WERI-Rb-1 (cell line): ENCODE measurements at regions not wholly inside any gene's neighbourhood (a gene's known extent, or its start where the extent isn't known, plus 50 kb on each side); places are given as distances from the start of the nearest gene placed in this dataset.

Experiments
- DNase-seq: peaks from one replicate; pipeline ENCODE4 v3.0.0-alpha.2; 2020
- H3K27ac ChIP-seq: fragments of 250-450 bp; sonication (Bioruptor Pico); 2 replicates; pipeline ENCODE4 v1.5.1; 2020; ENCODE audit warnings: mild to moderate bottlenecking, moderate library complexity
- H3K27me3 ChIP-seq: fragments of 250-450 bp; sonication (Bioruptor Pico); 2 replicates; pipeline ENCODE4 v1.5.1; 2021; ENCODE audit warnings: mild to moderate bottlenecking, low read depth, moderate library complexity; ENCODE audit not compliant: insufficient read depth, severe bottlenecking
- H3K36me3 ChIP-seq: fragments of 250-450 bp; sonication (Bioruptor Pico); 2 replicates; pipeline ENCODE4 v1.5.1; 2020; ENCODE audit warnings: mild to moderate bottlenecking, moderate library complexity
- H3K4me3 ChIP-seq: 2 replicates; pipeline ENCODE4 v1.5.1; 2011; ENCODE audit warnings: low read depth, mild to moderate bottlenecking, control low read depth, low read length
- H3K9me3 ChIP-seq: fragments of 250-450 bp; sonication (Bioruptor Pico); 2 replicates; pipeline ENCODE4 v1.5.1; 2021; ENCODE audit warnings: mild to moderate bottlenecking, moderate library complexity; ENCODE audit not compliant: severe bottlenecking
- TF ChIP-seq, protein P1 (sequence below): IDR thresholded peaks from 2 replicates; pipeline ENCODE4 v1.5.1; 2011; ENCODE audit warnings: low read depth, mild to moderate bottlenecking, control low read depth, inconsistent platforms, low read length

GRCh38 chr5:4420681-4421080 is 719.4 kb upstream of the ADAMTS16 start:
- TF ChIP-seq, protein P1, sequence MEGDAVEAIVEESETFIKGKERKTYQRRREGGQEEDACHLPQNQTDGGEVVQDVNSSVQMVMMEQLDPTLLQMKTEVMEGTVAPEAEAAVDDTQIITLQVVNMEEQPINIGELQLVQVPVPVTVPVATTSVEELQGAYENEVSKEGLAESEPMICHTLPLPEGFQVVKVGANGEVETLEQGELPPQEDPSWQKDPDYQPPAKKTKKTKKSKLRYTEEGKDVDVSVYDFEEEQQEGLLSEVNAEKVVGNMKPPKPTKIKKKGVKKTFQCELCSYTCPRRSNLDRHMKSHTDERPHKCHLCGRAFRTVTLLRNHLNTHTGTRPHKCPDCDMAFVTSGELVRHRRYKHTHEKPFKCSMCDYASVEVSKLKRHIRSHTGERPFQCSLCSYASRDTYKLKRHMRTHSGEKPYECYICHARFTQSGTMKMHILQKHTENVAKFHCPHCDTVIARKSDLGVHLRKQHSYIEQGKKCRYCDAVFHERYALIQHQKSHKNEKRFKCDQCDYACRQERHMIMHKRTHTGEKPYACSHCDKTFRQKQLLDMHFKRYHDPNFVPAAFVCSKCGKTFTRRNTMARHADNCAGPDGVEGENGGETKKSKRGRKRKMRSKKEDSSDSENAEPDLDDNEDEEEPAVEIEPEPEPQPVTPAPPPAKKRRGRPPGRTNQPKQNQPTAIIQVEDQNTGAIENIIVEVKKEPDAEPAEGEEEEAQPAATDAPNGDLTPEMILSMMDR, result no peak
- peaks cover 84% of the 10 kb centered on the region for H3K27me3 ChIP-seq
- DNase-seq, result no peak
- peaks cover 4% of the 10 kb centered on the region for H3K9me3 ChIP-seq
- no peak overlapping the region for H3K4me3 ChIP-seq
- no peaks in the 10 kb centered on the region for H3K36me3 ChIP-seq
- no peak overlapping the region for H3K27ac ChIP-seq

DNA sequence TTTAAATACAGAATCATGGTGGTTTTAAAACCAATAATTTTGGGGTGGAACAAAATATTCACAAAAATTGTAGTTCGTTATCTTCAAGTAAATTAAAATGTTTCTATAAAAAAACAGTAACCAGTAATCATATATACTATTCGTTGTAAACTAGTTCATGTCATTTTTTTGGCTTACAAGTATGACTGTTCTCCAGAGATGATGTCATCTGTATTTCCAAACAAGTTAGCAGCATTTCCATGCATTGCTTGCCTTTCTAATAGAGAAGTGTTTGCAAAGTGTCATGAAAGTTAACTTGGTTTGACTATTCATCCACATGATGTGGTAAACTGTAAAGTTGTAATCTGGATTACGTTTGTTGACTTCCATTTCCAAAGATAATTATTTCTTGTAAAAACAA is 717.9 kb upstream of the ADAMTS16 start:
- DNase-seq, result no peak
- TF ChIP-seq, protein P1, result no peak
- Histone ChIP-seq H3K27me3 (peaks cover 74% of the 10 kb centered on the region), H3K36me3 (no peaks in the 10 kb centered on the region), H3K27ac (no peak overlapping the region), H3K4me3 (no peak overlapping the region), H3K9me3 (peaks cover 4% of the 10 kb centered on the region)

- TF ChIP-seq, protein P1, result no peak
- H3K4me3 ChIP-seq, result no peak overlapping the region
- H3K9me3 ChIP-seq, result peaks cover 4% of the 10 kb centered on the region
- H3K36me3 ChIP-seq, result no peaks in the 10 kb centered on the region
- DNase-seq, result no peak
- H3K27ac ChIP-seq, result no peak overlapping the region
- H3K27me3 ChIP-seq, result peaks cover 70% of the 10 kb centered on the region
These were observed 715.2 kb upstream of the ADAMTS16 start for GRCh38 chr5:4424895-4425294.

- no peak overlapping the region for H3K4me3 ChIP-seq
- H3K27ac ChIP-seq, result no peak overlapping the region
- no peaks in the 10 kb centered on the region for H3K36me3 ChIP-seq
- DNase-seq, result no peak
- no peaks in the 10 kb centered on the region for H3K9me3 ChIP-seq
- H3K27me3 ChIP-seq, result peaks cover 44% of the 10 kb centered on the region
- TF ChIP-seq, protein P1, result no peak
These were observed 699.6 kb upstream of the ADAMTS16 start for GRCh38 chr5:4440536-4440935.

DNA sequence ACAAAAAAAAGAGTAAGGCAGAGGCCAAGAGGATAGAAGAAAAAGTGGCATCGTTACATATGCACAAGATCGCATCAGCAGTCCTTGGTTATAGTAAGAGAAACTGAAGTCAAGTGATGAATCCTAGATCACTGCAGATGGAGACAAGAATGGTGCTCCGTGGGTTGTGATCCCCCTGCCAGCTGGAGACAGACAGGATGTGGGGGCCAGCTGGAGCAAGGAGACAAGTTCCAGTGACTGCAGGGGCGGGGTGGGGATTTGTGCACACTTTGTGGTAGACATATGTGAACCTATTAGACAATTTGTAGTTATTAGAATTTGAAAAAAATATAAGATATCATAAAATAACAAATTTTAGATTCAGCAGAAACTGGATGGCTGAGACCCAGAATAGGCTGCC is 697.9 kb upstream of the ADAMTS16 start:
- TF ChIP-seq, protein P1, result no peak
- Histone ChIP-seq H3K27me3 (peaks cover 38% of the 10 kb centered on the region), H3K27ac (no peak overlapping the region), H3K36me3 (no peaks in the 10 kb centered on the region), H3K4me3 (no peak overlapping the region), H3K9me3 (peaks cover 4% of the 10 kb centered on the region)
- no peak for DNase-seq

- H3K36me3 ChIP-seq, result no peaks in the 10 kb centered on the region
- H3K27ac ChIP-seq, result no peak overlapping the region
- peaks cover 4% of the 10 kb centered on the region for H3K9me3 ChIP-seq
- no peak for DNase-seq
- TF ChIP-seq, protein P1, result no peak
- H3K4me3 ChIP-seq, result no peak overlapping the region
- peaks cover 23% of the 10 kb centered on the region for H3K27me3 ChIP-seq
These were observed 692.5 kb upstream of the ADAMTS16 start for GRCh38 chr5:4447657-4448056.
